Muscle of back (tissue), 3 donors: ENCODE measurements at regions not wholly inside any gene's neighbourhood (a gene's known extent, or its start where the extent isn't known, plus 50 kb on each side); places are given as distances from the start of the nearest gene placed in this dataset.

Source experiments
- DNase-seq, 3 donors: peaks; one replicate each; pipeline versions ENCODE4 v3.0.0 to v3.0.0-alpha.2; 2013

GRCh38 chr9:119649205-119649604 is 280.0 kb upstream of the BRINP1 start:
- DNase-seq, result no peak

DNA sequence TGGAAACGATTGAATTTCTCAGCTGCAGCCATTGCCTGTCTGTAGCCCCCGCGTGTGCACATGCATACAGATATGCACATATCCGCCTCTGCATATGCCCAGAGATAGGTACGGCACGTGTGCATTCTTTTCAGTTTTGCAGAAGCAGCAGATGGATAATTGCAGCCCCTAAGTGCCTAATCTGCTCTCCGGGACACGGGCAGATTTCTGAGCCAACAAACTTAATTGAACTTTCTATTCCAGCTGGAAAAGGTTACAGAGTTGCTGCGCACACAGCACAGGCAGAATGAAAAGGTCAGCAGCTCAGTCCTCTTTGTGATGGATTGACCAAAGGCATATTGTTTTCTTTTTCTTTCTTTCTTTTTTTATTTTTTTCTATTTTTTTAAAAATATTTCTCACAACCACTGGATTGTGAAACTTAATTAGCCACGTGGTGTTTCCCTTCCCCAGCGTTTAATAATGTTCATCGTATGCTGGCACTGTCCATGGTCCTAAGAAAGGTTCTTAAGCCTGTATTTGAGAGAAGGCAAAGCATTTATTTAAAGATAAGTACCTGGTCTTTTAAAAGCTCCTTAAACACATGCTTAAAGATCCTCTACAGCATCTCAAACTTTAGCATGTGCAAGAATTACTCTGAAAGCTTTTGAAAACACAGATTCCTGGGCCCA is 270.2 kb upstream of the BRINP1 start:
- DNase-seq, result peak in 2 of 3 donors; percentile 7 to 17

GRCh38 chr9:119634006-119634405 is 264.8 kb upstream of the BRINP1 start:
- no peak for DNase-seq

DNA sequence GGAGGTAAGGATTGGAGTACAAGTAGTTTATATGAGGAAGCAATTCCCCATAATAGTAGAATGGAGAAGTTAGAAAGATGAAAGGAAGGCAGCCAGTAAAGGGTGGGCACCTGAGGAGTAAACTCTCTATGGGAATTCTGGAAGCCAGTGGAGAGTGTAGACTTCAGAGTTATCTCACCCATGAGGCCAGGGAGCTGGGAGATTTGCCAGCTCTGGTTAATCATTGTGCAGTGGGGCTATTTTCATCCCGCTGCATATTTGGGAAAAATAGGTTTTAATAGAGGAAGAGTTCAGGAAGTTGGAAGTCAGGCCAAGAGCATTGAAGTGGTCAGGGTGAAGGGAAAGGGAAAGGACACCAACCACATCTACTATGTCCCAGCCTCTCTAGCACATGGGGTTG is 242.3 kb upstream of the BRINP1 start:
- DNase-seq, result no peak

DNA sequence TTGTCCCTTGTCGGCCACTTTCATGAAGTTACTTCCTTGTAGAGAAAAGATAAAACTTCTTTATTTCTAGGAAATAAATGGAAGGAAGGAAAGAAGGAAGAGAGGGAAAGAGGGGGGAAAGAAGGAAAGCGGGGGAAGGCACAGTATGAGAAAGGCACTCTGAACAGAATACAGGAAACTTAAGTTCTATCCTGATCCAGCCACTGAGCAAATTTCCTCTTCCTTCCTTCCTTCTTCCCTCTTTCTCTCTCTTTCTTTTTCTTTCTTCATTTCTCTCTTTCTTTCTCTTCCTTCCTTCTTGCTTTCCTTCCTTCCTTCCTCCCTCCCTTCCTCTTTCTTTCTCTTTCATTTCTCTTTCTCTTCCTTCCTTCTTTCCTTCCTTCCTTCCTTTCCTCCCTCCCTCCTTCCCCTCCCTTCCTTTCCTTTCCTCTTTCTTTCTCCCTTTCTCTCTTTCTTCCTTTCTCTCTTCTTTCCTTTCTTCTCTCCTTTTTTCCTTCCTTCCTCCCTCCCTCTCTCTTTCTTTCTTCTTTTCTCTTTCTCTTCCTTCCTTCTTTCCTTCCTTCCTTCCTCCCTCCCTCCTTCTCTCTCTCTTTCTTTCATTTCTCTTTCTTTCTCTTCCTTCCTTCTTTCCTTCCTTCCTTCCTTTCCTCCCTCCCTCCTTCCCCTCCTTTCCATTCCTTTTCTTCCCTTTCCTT is 240.2 kb upstream of the BRINP1 start:
- no peak for DNase-seq

DNA sequence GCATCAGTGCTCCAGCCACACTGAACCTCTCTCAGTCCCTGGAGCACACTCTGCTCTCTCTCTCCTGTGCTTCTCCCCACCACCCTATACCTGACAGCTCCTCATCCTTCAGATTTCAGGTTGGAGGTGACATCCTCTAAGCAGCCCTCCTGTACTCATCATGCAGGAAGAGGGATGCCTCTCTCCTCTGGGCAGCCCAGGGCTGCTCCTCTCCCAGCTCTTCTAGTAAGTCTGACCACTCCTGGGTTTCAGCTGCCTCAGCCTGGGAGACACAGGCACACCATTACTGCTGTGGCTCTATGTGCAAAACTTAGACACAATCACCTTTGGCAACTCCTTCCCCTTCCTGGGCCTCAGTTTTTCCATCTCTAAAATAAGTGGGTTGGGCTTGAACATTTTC is 232.4 kb upstream of the BRINP1 start:
- no peak for DNase-seq

DNA sequence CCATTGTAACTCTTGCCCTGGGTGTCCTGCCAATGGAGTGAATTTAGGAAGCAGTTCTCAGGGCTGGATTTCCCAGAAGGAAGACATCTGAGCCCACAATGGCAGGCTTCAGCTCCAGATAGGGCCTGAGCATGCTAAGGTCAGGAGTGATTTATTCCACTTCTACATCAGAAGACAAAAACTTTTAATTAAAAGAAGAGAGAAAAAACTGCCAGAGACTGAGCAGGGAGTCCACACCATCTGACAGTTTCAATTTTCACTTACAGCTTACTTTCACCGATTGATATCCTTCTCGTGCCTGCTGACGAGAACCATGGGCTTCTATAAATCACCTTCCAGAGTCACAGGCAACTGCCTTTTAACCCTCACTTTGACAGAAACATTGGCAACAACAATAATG is 228.3 kb upstream of the BRINP1 start:
- no peak for DNase-seq

- no peak for DNase-seq
Observed at GRCh38 chr9:119596703-119597102, 227.5 kb upstream of the BRINP1 start.

- DNase-seq, result no peak
Observed at GRCh38 chr9:119588874-119589744, 219.9 kb upstream of the BRINP1 start.

GRCh38 chr9:119577881-119578280 is 208.6 kb upstream of the BRINP1 start:
- DNase-seq, result no peak

DNA sequence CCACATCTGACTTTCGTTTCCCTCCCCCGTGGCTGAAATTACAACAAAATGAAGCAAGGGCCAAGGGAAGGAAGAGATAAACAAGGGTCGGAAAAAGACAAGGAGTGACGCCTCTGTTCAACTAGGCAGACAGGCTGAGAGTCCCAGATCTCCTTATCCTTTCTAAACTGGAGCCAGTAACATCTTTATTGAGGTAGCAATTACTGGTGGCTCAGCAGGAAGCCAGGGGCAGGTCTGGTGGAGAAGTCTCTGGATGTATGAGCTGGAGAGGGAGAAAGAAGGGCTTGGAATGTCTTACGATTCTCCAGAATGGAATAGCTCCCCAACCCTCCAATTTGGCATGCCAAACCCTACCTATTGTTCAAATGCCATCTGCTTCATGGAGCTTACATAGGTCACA is 190.8 kb upstream of the BRINP1 start:
- DNase-seq, result no peak

- DNase-seq, result no peak
Observed at GRCh38 chr9:119559056-119559455, 189.8 kb upstream of the BRINP1 start.

DNA sequence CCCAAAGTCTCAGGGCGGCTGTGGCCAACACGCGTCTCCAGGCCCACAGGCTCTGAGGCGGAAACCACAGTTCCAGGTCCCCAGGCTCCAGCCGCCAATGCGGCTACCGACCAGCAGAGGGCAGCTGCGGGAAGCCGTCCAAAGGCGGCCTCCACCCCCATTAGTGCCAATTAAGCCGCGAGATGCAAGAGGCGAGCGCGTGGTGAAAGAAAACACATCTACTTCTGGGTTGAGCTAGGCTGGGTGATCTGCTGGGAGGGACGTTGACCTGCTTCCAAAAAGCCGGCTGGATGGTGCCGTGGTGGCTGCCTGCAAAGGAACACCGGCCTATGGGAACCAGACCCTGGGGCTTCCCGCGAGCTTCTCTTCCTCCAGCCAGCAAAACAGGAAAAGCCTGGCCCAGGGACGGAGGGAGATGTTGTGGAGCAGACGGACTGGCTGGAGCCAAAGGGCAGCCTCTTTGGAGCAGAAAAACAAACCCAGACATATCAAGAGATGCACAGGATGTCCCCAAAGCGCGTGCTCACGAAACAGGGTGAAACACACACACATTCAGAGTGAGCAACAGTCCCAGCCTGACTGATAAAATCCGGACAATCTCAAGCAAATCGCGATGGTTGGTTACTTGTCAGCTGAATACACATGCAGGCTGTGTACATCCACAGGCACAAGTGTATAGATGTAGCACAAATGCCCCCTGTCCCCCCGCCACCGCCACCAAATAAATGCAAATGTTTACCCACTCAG is 187.1 kb upstream of the BRINP1 start:
- peak; percentile 42 to 80 (median 58) for DNase-seq

GRCh38 chr9:119544492-119544891 is 175.3 kb upstream of the BRINP1 start:
- no peak for DNase-seq

DNA sequence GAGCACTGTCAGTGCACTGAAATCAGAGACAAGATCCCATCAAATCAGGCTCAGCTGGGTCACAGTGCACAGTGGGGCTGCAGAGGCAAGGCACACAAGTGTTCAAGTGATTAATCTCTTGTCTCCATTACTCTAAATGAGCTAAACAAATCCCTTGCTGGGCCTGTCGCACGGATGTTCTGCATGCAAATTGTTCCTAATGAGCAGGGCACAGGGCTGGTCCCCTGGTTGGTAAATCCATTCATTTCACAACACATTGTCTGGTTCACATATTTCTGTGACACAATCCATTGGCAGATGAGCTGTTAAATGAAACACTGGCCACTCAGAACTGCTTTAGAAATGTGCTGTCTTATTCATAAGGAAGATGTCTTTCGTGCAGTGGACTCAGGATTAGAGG is 167.9 kb upstream of the BRINP1 start:
- no peak for DNase-seq

DNA sequence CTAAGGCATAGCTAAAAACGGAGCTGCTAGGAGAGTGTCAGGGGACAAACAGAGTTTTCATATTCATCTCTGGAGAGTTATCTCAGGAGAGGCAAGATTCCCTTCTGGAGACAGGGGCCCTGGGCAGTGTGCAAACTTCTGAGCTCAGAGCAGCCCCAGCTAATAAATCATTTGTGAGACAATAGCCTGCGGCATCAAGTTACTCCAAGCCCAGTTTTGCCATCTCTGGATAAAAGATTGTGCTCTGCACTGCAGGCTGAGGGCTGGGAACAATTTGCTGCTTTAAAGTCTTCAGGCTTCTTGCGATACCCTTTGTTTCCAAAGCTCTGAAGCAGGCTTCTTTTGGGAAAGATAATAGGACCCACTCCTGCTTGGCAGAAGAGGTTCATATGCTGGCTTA is 164.3 kb upstream of the BRINP1 start:
- no peak for DNase-seq

DNA sequence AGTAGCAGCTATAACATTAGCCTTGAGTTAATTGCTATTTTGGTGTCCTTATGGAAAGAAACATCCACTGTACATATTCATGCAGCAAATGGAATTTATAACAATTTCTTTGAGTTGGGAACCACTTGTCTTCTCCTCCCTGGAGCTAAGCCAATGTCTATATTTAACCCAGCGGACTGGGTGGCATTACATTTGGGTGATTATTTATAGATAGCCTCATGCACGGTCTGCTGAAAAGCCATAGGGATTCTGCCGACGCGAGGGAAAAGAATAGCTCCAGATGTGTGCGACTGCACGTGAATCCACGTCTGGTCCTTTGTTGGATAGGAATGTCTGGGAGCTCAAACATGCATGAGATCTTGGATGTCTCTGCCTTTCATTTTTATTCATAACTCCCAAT is 157.5 kb upstream of the BRINP1 start:
- DNase-seq, result no peak

- no peak for DNase-seq
Observed at GRCh38 chr9:119523508-119523907, 154.3 kb upstream of the BRINP1 start.

GRCh38 chr9:119522381-119522780 is 153.1 kb upstream of the BRINP1 start:
- no peak for DNase-seq

GRCh38 chr9:119509291-119509905 is 140.2 kb upstream of the BRINP1 start:
- DNase-seq, result no peak

DNA sequence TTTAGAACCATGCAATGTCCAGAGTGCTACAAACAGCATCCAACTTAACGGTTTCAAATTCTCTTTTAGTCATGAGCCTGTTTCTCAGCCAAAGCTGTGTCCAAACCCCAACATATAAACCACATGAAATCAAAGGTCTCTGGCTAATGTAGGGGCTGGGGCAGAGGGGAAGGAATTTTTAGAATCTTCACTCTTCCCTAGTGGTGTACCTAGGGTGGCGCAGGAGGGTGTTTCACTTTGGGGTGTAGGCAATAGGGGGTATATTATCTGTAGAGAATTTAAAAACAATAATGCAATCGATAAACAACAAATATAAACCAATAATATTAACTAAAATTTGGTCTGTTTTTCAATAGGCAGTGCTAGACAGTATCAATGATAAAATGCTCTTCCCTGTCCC is 132.1 kb upstream of the BRINP1 start:
- no peak for DNase-seq
